NT2/D1 (cell line): ENCODE measurements at regions not wholly inside any gene's neighbourhood (a gene's known extent, or its start where the extent isn't known, plus 50 kb on each side); places are given as distances from the start of the nearest gene placed in this dataset.

Source experiments
- SUZ12 ChIP-seq: IDR thresholded peaks from 2 replicates; pipeline ENCODE4 v1.6.1; 2011; ENCODE audit not compliant: insufficient read length, insufficient read depth; ENCODE audit errors: extremely low read depth
- YY1 ChIP-seq: IDR thresholded peaks from 2 replicates; pipeline ENCODE4 v1.6.1; 2011; ENCODE audit not compliant: insufficient read length, insufficient read depth
- ZNF274 ChIP-seq: IDR thresholded peaks from 2 replicates; pipeline ENCODE4 v1.6.1; 2011; ENCODE audit warnings: mild to moderate bottlenecking, low read depth, low read length

- TF ChIP-seq ZNF274 (no peak), YY1 (no peak), SUZ12 (no peak)
Measured at GRCh38 chr11:90757849-90758494, 535.1 kb upstream of the CHORDC1 start.
